SU-DHL-6 (cell line): ENCODE measurements at regions not wholly inside any gene's neighbourhood (a gene's known extent, or its start where the extent isn't known, plus 50 kb on each side); places are given as distances from the start of the nearest gene placed in this dataset.

Experiments
- CTCF ChIP-seq: fragments of 200-600 bp; sonication (generic); IDR thresholded peaks from one replicate; pipeline ENCODE4 v1.5.1; 2017; ENCODE audit warnings: antibody characterized with exemption, mild to moderate bottlenecking, low read length, moderate library complexity; ENCODE audit not compliant: insufficient read depth, poor library complexity, severe bottlenecking
- EZH2phosphoT487 ChIP-seq: fragments of 200-600 bp; sonication (generic), shearing (Covaris generic); conservative IDR thresholded peaks from 2 replicates; pipeline ENCODE4 v1.6.1; 2018; ENCODE audit warnings: mild to moderate bottlenecking, antibody characterized with exemption, low read length, moderate library complexity, mixed read lengths

- TF ChIP-seq CTCF (no peak), EZH2phosphoT487 (no peak)
Measured at GRCh38 chr16:65819136-65819898, 547.2 kb upstream of the CDH5 start.
